DOHH2 (cell line): ENCODE measurements at regions not wholly inside any gene's neighbourhood (a gene's known extent, or its start where the extent isn't known, plus 50 kb on each side); places are given as distances from the start of the nearest gene placed in this dataset.

Source experiments
- H3F3A ChIP-seq: fragments of 200-600 bp; sonication (generic), shearing (Covaris generic); 2 replicates; pipeline ENCODE4 v1.6.0; 2016; ENCODE audit warnings: antibody characterized with exemption, mild to moderate bottlenecking; ENCODE audit not compliant: control insufficient read depth, insufficient read depth
- H3K27ac ChIP-seq: fragments of 200-600 bp; sonication (generic); 2 replicates; pipeline ENCODE4 v1.5.1; 2014; ENCODE audit warnings: low read depth, mild to moderate bottlenecking, low read length, moderate library complexity
- H3K27me3 ChIP-seq: fragments of 200-600 bp; sonication (generic); 2 replicates; pipeline ENCODE4 v1.6.1; 2014; ENCODE audit warnings: mild to moderate bottlenecking, low read length, mixed read lengths; ENCODE audit not compliant: control insufficient read depth
- H3K36me3 ChIP-seq: fragments of 200-600 bp; sonication (generic); 2 replicates; pipeline ENCODE4 v1.6.1; 2014; ENCODE audit warnings: mild to moderate bottlenecking, low read length, moderate library complexity, mixed read lengths; ENCODE audit not compliant: control insufficient read depth
- H3K4me1 ChIP-seq: fragments of 200-600 bp; sonication (generic); 2 replicates; pipeline ENCODE4 v1.6.1; 2014; ENCODE audit warnings: mild to moderate bottlenecking, low read length, mixed read lengths; ENCODE audit not compliant: control insufficient read depth
- H3K4me2 ChIP-seq: fragments of 200-600 bp; sonication (generic); 2 replicates; pipeline ENCODE4 v1.6.0; 2014; ENCODE audit warnings: mild to moderate bottlenecking, low read length, moderate library complexity
- H3K4me3 ChIP-seq: fragments of 200-600 bp; sonication (generic); 2 replicates; pipeline ENCODE4 v1.5.1; 2014; ENCODE audit warnings: mild to moderate bottlenecking, low read length, mixed read lengths
- H3K79me2 ChIP-seq: fragments of 200-600 bp; sonication (generic); 2 replicates; pipeline ENCODE4 v1.6.1; 2014; ENCODE audit warnings: mild to moderate bottlenecking, low read length, mixed read lengths; ENCODE audit not compliant: control insufficient read depth
- H3K9me2 ChIP-seq: fragments of 200-600 bp; sonication (generic); replicated peaks from 2 replicates; pipeline ENCODE4 v1.6.1; 2014; ENCODE audit warnings: mild to moderate bottlenecking, low read length, mixed read lengths; ENCODE audit not compliant: control insufficient read depth
- H3K9me3 ChIP-seq: fragments of 200-600 bp; sonication (generic); 2 replicates; pipeline ENCODE4 v1.6.1; 2014; ENCODE audit warnings: antibody characterized with exemption, low read length, mixed read lengths; ENCODE audit not compliant: control insufficient read depth, insufficient read depth
- H4K20me1 ChIP-seq: fragments of 200-600 bp; sonication (generic); 2 replicates; pipeline ENCODE4 v1.6.0; 2014; ENCODE audit warnings: low read depth, mild to moderate bottlenecking, antibody characterized with exemption, low read length, moderate library complexity; ENCODE audit not compliant: control insufficient read depth, insufficient read depth
- CTCF ChIP-seq: fragments of 200-600 bp; sonication (generic); IDR thresholded peaks from one replicate; pipeline ENCODE4 v1.5.1; 2014; ENCODE audit warnings: antibody characterized with exemption, mild to moderate bottlenecking, low read depth, low read length; ENCODE audit not compliant: poor library complexity, severe bottlenecking
- EZH2phosphoT487 ChIP-seq: fragments of 200-600 bp; sonication (generic); IDR thresholded peaks from 2 replicates; pipeline ENCODE4 v1.6.1; 2017; ENCODE audit warnings: borderline replicate concordance, mild to moderate bottlenecking, antibody characterized with exemption, low read length, moderate library complexity, mixed read lengths

- H3K9me2 ChIP-seq, result no peaks in the 10 kb centered on the region
- H3K36me3 ChIP-seq, result no peaks in the 10 kb centered on the region
- no peaks in the 10 kb centered on the region for H4K20me1 ChIP-seq
- no peak for TF ChIP-seq EZH2phosphoT487
- no peak for TF ChIP-seq CTCF
- H3K27ac ChIP-seq, result no peak overlapping the region
- no peaks in the 10 kb centered on the region for H3K9me3 ChIP-seq
- H3K79me2 ChIP-seq, result no peaks in the 10 kb centered on the region
- H3F3A ChIP-seq, result no peaks in the 10 kb centered on the region
- no peak overlapping the region for H3K4me2 ChIP-seq
- no peaks in the 10 kb centered on the region for H3K27me3 ChIP-seq
- no peaks in the 10 kb centered on the region for H3K4me1 ChIP-seq
- no peak overlapping the region for H3K4me3 ChIP-seq
These were observed 253.3 kb downstream of the IPMK start for GRCh38 chr10:58014436-58014835.

- Histone ChIP-seq H3K27ac (no peak overlapping the region), H3K4me3 (no peak overlapping the region), H3K4me1 (no peaks in the 10 kb centered on the region), H3K9me3 (no peaks in the 10 kb centered on the region), H4K20me1 (no peaks in the 10 kb centered on the region), H3F3A (no peaks in the 10 kb centered on the region), H3K79me2 (no peaks in the 10 kb centered on the region), H3K4me2 (no peak overlapping the region), H3K9me2 (no peaks in the 10 kb centered on the region), H3K36me3 (no peaks in the 10 kb centered on the region), H3K27me3 (no peaks in the 10 kb centered on the region)
- TF ChIP-seq EZH2phosphoT487 (no peak), CTCF (no peak)
These were observed 254.3 kb downstream of the IPMK start for GRCh38 chr10:58013406-58013805.

GRCh38 chr10:58010073-58010702, 257.5 kb downstream of the IPMK start:
- H3F3A ChIP-seq, result no peaks in the 10 kb centered on the region
- no peaks in the 10 kb centered on the region for H3K79me2 ChIP-seq
- no peak overlapping the region for H3K4me3 ChIP-seq
- H3K9me2 ChIP-seq, result no peaks in the 10 kb centered on the region
- H3K27ac ChIP-seq, result no peak overlapping the region
- H4K20me1 ChIP-seq, result no peaks in the 10 kb centered on the region
- no peaks in the 10 kb centered on the region for H3K9me3 ChIP-seq
- H3K4me2 ChIP-seq, result no peak overlapping the region
- 0 out of 2 replicates have a peak, but pooled peaks cover under 1% of the 10 kb centered on the region for H3K27me3 ChIP-seq
- no peaks in the 10 kb centered on the region for H3K4me1 ChIP-seq
- TF ChIP-seq CTCF (no peak), EZH2phosphoT487 (no peak)
- H3K36me3 ChIP-seq, result no peaks in the 10 kb centered on the region

- Histone ChIP-seq H4K20me1 (no peaks in the 10 kb centered on the region), H3K79me2 (no peaks in the 10 kb centered on the region), H3K27me3 (0 out of 2 replicates have a peak, but pooled peaks cover 3% of the 10 kb centered on the region), H3F3A (no peaks in the 10 kb centered on the region), H3K36me3 (no peaks in the 10 kb centered on the region), H3K9me3 (no peaks in the 10 kb centered on the region), H3K4me2 (no peak overlapping the region), H3K4me3 (no peak overlapping the region), H3K9me2 (no peaks in the 10 kb centered on the region), H3K27ac (no peak overlapping the region), H3K4me1 (no peaks in the 10 kb centered on the region)
- TF ChIP-seq EZH2phosphoT487, result no peak
- TF ChIP-seq CTCF, result no peak
These were observed 263.7 kb downstream of the IPMK start for GRCh38 chr10:58003945-58004344.
